RPMI7951 (cell line): ENCODE measurements at regions not wholly inside any gene's neighbourhood (a gene's known extent, or its start where the extent isn't known, plus 50 kb on each side); places are given as distances from the start of the nearest gene placed in this dataset.
"Not testable (repeated sequence)": the region's sequence is repeated elsewhere in the genome, so short reads cannot be mapped to it uniquely, and the experiment has no call there.

ENCODE experiments used
- DNase-seq: peaks from one replicate; pipeline ENCODE4 v3.0.0-alpha.2; 2012; ENCODE audit warnings: low read depth

- no peak for DNase-seq
These were observed 67.9 kb upstream of the HECW1 start for GRCh38 chr7:43044511-43044910.

GRCh38 chr7:43054052-43054722 is 58.3 kb upstream of the HECW1 start:
- DNase-seq = no peak

- DNase-seq = no peak
These were observed 55.3 kb upstream of the HECW1 start for GRCh38 chr7:43057141-43057540.

GRCh38 chr7:43058271-43059066 is 54.0 kb upstream of the HECW1 start:
- no peak for DNase-seq

- not testable (repeated sequence) for DNase-seq
These were observed 53.3 kb upstream of the HECW1 start for GRCh38 chr7:43059067-43059600.
